DMS114 treated with DMSO at 0.1 percent for 48 hours (cell line): ENCODE measurements at regions not wholly inside any gene's neighbourhood (a gene's known extent, or its start where the extent isn't known, plus 50 kb on each side); places are given as distances from the start of the nearest gene placed in this dataset.

Experiments used
- DNase-seq: peaks from one replicate; lab custom pipeline; 2025; ENCODE audit not compliant: unreplicated experiment; lab: John Stamatoyannopoulos, UW

DNA sequence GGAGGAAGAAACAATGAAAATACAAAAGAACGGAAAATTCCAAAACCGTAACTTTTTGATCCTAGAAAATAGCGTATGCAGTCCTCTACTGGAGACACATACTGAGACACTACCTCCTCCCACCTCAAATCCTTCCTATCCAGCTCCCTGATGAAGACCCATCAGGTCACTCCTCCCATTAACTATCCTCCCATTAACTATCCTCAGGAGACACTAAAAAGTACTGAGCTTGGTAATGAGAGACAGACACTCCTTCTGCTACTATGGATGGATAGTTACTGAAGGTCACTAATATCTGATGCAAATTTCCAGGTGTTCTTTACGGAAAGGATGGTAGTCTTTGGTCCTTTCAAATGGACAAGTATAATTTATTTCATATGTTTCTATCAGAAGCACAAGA lies 237.5 kb upstream of the BLID start:
- no peak for DNase-seq

DNA sequence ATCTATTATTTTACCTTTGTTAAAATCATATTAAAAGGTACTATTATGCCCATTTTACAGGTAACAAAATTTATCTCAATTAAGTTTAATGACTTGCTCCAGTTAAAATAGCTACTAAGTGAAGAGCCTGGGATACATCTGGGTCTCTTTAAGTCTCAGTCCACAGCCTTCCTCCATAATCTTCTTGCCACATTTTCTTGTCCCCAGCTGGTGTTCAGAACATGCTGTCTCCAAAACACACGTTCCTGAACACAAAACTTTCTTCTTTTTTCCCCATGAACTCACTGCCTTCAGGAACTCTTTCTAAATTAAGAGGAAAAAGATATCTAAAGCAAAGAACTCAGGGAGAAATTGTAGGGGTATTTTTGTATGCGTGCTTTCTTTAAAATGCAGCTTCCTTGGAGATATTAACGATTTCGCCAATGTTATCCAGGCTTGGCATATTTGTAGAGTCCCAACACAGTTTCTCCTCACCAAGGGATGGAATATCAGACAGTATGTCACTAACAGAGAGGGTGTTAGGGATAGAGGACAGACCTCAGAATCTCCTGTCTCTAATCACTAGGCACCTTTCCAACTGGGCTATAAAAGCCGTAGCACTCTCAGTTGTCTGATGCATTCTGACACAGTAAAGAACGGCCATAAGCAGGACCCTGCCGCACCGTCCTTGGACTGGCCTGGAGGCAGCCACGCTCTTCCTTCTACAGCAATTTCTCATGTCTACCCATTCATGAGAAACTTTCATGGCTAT lies 232.8 kb upstream of the BLID start:
- DNase-seq: no peak

DNA sequence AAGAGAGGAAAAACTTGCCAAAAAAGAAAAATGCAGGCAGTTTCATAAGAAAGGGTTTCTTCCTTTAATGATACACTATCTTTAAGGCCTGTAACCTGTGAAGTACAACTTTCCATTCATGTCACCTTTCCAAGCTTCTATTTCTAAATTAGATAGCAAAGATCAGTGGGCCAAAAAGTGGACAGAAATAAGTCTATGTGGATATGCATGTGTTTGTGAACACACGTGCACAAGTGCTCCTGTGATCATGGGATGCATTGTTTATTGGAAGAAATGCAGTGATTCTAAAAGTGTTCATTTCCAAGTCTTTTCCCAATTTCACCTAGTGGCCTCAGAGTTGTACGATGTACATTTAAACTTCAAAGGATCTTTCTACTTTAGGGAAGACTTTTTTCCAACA lies 230.0 kb upstream of the BLID start:
- no peak for DNase-seq

DNA sequence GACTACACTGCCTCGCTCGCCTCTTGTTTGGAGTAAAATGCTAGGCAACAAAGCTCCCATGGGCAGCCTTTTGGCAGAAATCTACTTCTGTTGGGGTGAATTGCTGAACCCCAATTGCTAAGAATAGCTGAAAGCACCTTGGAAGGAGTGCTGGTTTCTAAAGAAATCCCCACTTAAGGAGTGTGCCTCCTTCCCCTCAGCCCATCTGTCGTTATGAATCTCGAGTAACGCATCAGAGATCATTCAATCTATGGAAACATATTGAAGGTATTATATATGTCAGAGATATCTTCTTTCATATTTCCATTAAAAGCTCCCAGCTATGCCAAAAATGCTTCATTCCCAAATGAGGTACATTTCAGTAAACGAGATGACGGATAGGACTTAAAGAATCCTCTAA lies 229.6 kb upstream of the BLID start:
- DNase-seq: no peak

DNA sequence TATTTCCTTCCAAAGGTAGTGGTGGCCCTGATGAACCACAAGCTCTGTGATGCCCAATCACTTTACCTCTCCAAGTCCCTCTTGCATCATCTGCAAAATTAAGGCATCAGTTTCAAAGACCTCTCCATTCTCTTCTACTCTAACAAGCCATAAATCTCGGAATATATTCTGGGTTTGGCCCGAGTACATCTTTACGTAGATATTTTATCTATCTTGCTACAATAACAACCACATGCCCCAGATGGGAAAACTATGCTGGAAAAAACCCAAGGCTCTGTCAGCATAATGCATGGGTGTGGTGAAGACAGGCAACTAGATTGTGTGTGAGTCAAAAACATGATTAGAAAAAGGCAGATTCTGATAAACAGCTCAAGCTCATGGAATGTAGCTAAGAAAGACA lies 228.2 kb upstream of the BLID start:
- DNase-seq: no peak

DNA sequence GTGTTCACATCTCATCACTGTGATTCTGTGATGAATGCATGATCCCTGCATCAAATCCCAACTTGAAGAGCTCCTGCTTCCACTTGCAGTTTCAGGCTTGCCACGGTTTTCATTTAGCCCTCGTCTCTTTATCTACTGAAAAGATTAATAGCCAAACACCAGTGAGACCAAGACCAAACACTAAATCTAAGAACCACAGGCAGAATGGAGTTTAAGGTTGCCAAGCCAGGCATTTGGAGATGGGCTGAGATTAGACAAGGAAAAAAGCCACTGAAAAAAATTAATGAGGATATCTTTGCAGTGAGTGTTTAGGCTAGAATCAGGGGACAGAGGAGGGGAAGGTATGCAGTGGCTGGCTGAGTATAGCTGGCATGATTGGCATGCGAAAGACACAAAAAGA lies 227.2 kb upstream of the BLID start:
- DNase-seq: no peak

DNA sequence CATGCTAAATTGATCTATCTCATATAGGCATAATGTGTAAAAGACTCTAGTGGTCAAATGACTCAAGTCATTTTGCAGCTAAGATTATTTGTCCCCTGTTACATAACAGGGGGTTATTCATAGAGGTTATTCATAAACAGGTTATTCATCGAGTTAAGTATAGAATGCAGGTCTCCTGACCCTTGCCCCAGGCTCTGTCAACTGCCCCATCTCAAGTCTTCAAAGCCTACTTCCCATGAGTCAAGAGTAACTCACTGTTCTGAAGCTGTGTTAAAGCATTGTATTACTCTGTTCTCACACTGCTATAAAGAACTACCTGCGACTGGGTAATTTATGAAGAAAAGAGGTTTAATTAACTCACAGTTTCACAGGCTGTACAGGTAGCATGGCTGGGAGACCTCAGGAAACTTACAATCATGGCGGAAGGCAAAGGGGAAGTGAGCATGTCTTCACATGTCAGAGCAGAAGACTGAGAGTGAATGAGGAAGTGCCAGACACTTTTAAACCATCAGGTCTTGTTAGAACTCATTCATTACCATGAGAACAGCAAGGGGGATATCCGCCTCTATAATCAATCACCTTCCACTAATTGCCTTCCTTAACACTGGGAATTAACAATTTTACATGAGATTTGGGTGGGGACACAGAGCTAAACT lies 226.2 kb upstream of the BLID start:
- DNase-seq: no peak

DNA sequence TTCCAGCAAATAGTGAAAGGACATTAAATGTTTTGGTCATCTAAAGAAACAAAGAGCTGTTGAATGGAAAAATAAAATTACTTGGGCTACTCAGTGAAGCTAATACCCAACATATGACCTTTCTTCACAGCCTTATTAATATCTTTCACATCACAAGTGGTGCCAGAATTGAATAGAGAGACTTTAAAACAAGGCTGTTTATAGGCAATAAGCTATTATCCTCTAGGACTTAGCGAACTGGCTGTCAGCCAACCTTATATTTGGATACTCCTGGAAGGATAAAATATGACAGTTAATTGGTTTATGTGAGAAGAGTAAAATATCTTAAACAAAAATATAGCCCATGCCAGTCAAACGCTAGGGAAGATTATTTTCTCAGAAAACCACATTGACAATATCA lies 225.5 kb upstream of the BLID start:
- DNase-seq: no peak

DNA sequence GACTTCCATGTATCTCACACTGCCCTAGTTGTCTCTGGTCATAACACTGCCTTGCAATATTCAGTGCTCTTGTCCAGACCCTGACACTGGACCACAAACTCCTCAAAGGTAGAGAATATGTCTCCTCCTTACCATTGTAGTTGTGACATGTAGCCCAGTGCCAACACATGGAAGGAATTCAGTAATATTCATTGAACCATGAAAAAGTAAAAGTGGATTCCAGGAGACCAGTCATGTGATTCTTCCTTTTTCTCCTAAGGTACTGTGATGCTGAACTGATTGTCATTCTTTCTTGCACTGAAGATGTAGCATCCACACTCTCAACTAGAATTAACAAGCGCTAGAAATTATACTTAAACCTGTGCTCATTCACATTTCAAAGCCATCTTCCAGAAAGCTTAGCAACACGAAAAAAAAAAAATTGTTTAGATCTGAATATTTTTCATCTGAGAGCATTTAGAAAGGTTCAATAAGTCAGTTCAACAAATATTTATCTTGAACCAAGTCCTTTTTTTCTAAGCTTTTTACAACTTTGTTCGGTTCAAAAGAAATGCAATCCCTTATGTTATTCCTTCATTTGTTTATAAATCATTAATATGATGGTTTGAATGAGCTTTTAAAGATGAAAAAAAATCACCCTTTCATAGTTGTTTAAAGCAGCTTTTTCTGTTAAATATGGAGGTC lies 224.7 kb upstream of the BLID start:
- no peak for DNase-seq

DNA sequence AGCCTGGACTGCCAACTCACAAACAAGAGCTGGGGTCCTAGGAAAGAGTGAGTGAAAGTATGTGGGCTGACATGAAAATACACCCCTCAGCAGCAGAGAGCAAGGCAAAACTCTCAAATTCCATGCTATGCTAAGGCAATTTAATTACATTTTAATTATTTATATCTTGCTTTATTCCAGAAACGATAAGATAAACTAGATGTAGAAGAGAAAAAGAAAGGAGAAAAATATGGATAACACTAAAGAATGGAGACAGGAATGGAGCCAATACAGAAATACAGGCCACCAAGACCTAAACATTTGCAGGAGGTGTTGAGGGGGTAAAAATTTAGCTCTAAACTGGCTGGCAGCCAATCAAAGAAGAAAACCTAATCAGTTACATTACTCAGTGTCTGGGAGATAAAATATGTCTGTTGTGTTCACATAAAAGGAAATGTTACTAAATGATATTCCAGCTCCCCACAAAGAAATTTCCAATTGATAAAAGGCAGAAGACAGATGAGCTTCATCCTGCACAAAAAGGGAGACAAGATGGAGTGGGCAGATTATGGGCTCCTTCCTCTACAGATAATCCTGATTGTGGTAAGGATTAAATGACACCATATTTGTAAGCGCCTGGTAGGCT lies 223.5 kb upstream of the BLID start:
- DNase-seq: no peak

DNA sequence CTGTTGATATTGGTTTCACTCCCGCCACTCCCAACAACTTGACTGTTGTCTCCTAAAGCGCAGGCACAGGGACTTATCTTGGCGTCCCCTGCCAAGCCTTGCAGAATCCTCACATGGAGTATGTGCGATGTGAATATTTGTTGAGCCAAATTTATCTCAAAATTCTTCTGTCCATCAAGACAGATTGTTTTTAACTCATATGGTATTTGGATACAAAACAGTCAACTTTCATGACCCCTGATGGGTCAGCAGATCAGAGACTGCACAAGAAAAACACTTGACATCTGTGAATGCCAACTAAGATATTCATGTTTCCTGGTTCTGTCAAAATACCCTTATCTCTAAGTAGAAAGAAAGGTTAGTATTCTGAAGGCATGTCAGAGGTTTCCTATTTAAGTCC lies 221.7 kb upstream of the BLID start:
- DNase-seq: no peak

DNA sequence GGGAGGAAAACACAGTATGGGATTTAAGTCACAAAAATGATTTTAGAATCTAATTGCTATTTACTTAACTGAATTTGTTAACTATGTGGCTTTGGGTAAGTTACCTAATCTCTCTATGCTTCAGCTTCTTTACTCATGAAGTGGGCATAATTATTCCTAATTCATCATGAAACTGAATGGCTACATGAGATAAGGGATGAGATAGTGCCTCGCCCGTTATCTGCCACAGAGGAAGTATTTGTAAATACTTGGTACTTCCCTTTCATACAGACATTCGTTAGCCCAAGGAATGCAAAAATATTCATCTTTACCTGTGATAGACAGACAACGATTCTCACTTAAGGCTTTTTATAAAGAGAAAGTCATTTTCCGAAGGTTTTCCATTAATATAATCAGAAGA lies 221.2 kb upstream of the BLID start:
- no peak for DNase-seq

DNA sequence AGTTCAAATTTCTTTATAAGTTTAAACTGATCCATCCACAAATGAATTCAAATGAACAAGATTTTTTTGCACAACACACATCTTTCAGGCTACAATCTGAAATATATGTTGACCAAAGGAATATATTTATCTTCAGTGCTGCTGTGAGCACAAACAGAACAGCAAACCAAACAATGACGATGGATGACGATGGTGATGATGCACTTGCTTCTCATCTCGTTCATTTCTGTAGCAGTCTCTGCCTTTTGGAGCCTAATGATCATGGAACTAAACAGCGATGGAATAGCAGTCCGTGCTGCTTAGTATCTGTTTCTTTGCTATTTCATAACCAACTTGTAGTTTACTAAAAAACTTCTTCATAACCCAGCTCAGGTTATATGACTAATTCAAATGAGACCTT lies 220.7 kb upstream of the BLID start:
- DNase-seq: no peak

DNA sequence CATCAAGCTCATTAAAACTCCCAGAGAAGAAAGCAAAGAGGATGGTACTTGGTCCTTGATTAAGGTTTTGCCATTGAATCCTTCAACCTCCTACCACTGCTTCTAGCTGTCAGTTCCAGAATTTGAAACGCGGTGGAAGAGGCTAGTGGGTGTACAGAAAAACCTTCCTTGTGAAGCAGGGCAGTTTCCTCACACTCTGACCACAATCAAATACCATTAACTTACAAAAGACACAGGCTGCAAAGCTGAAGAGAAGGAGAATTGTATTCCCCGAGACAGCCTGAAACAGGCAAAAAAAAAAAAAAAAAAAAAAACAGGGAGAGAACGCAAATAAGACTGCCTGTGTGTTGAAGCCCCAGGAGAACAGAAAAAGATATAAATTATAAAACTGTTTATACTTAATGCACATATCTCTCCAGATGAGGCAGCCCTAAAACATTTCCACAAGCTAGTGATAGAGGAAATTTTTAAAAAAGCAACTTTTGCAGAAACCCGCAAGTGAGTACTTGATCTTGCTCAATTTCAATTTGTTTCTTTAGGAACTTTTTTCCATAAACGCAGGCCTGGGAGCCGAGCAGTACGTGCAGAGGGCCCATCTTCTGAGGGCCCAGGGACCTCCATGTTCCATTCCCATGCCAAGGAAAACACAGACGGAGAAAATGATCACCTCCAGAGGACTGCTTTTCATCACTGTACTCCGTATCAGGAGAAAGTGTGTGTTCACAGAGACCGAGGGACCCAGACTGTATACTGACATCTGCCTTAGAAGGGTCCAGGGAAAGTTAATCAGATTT lies 218.7 kb upstream of the BLID start:
- DNase-seq: no peak

DNA sequence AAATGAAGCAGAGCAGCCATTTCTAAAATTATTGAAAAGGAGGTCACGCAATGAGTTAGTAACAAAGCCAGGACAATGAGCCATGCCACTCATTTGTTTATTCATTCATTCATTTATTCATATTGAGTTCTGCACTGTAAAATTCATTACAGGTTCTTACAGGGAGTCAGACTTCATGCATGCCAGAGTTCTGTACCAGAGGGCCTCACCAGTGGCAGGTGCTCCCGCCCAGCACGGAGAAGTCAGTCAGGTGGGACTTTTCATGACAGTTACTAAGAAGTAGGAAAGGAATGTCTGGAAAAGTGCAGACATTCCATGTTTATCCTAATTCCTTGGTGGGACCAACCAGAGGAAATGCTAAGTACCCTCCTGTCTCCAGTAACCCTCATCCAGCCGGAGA lies 217.5 kb upstream of the BLID start:
- DNase-seq: no peak

DNA sequence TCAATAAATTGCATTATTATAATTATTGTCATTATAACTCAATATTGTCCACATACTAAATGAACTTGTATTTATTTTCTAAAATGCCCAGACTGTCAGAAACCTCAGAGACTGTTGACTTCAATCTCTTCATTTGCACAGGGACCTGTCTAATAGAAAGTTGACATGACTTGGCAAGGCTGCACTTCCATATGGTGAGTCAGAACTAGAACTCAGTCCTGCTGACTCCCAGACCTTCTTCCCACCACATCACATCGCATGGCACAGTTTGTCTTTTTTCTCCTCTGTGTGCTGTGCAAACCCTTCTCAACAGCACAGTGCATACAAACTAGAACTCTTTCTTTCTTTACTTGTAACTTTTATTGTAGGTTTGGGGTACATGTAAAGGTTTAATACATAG lies 215.1 kb upstream of the BLID start:
- DNase-seq: no peak

DNA sequence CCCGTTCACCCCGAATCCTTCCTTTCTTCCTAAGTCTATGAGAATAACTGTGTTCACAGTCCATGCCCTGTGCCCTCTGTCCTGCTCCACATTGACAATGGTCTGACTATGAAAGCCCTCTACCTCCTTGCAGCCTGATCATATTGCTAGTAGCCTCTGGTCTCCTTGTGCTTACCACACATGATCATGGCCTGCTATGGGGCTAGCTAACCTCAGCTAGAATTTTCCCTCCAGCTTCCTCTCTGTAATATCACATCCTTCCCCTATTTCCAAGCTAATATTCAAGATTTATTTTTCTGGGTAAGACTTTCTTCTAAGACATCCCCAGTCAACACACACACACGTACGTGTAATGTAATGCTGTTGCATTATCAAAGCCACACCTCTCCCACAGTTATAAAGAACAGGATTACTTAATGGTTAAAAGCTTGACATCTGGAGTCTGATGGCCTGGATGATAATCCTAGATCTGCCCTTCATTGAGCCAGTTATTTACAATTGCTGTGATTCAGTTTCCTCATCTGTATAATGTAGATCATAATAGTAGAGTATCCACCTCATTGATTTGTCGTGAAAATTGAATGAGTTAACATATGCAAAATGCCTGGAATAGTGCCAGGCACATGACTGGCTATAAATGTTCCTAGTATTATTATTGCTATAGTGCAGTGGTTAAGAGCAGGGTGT lies 214.4 kb upstream of the BLID start:
- DNase-seq: no peak

DNA sequence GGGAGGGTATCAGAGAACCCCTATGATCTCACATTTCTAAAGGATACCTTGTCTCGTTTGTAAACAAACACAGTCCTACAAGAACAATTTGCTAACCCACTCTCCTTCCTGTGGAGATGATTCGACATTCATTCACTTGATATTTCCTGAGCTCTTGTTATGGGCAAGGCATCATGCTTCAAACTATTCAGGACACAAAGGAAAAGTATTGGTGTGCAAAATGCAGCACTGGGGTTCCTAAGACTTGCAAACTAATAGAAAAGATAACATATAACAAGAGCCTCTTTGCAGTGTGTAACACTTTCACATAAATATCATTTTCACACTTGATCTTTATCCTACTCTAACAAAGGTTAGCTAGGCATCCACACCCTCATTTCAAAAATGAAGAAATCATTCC lies 211.5 kb upstream of the BLID start:
- no peak for DNase-seq

DNA sequence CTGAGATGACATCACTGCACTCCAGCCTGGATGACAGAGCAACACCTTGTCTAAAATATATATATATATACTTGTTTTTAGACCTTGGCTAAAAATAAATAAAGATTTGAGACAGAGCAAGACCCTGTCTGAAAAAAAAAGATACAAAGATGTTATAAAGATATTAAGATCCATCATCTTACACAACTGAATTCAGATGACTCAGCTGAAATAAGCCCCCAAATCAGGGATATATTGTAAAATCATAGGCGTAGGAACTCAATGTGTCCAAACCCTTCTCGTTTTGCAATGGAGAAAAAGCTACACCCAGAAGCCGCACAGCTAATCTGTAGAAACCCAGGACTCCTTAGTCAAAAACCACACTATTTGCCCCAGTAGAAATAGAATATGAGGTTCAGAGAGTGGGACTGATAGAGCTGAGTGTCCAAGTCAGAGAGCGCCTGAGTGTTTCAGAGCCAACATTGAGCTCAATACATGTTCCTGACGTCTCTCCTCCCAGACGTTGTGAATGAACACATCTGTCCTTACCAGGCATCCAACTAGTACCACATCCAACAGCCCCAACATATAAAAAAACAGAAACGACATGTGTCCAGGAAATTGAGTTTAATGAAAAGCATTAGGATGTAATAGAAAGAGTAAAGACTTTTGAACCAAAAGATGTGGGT lies 207.9 kb upstream of the BLID start:
- no peak for DNase-seq

DNA sequence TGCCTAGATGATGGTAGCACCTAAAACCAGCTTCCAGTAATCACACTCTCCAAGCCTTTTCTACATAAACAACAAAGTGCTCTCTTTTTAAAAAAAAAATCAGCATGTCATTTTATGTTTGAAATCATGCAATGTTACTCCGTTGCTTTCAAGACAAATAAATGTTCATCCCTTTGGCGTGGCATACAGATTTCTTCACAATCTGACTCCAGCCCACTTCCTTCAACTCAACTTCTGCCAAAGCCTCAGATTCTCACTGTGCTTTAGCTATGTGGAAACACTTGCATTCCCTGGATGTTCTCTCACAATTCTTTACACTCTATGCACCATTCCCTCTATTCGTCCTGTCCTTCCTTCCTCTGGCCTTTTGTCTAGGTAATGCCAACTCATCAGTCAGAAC lies 206.3 kb upstream of the BLID start:
- DNase-seq: no peak
